DMS 273 (cell line): ENCODE measurements at regions not wholly inside any gene's neighbourhood (a gene's known extent, or its start where the extent isn't known, plus 50 kb on each side); places are given as distances from the start of the nearest gene placed in this dataset.

Experiments
- DNase-seq: peaks from one replicate; lab custom pipeline; 2025; ENCODE audit not compliant: unreplicated experiment; lab: John Stamatoyannopoulos, UW

DNA sequence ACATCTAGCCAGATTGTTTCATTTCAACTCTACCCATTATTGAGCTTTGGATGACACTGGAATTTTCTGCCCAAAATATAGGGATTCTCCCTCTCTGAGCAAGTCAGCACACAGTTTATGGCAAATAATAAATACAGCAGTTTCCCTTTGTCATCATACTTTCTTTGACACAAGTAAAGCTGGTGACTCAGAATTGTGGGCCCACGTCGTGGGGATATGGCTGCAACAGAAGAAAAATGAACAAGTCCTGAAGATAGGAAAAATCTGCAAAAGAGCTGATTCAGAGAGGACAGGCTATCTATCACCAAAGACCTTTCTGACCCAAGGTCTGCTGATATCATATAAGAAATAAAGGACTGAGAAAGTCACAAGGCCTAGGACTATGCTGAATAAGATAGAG, 236.3 kb upstream of the ZC3H12C start:
- DNase-seq: no peak

DNA sequence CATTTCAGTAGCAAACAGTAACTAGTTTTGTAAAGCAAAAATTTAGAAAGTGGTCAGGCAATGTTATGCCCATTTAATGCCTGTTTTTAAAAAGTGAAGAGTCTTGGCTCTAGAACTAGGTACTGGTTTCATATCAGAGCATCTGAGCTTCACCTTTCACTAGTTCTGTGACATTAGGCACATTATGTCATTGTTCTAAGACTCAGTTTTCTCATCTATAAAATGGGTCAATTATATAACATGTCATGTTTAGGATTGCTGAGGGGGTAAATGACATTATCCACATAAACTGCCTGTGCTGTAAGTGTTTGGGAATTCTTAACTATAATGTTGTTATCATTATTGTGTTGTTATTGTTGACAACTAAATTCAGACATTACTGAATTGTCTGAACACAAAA, 235.6 kb upstream of the ZC3H12C start:
- no peak for DNase-seq

DNA sequence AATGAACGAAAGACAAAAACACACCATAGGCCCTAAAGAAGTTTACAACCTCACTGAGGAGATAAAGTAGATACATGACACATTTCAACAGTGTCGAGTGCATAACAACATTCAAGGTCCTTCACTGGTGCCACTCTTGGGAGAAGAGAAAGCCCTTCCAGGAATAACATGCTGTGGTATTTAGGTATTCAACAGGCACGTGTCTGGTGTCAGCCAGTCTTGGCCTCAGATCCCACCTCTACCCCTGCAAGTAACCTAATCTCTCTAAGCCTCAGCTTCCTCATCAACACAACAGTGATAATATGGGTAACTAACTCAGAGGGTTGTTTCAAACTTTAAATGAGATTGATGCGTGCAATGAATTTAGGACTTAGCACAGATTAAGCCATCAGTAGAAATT, 235.0 kb upstream of the ZC3H12C start:
- no peak for DNase-seq

DNA sequence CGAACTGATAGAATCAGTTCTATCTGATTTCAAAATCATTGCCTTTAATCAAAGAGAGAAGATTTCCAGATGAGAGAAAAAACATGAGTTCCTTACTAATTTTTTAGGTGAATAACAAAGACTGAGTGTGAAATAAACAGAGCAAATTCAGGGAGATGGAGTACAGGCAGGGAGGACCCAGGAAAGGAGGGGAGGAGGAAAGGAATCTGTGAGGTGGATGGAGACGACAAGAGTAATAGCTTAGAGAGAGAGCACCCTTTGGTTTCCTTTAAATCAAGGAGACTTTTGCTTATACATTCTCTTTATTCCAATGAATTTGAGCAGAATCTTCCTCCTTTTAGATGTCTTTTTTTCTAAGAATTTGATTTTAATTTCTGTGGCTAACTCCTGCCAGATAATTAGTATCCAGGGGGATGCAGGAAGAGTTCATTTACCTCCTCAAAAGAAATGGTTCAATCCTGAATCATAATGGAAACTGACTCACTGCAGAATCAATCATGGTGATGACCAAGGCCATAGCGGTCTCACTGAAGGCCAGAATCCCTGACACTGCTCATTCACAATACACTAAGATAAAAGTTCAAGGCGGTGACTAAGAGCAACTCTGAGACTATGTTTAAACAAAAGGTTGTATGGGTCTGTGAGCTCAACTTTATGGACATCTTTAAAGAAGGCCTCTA, 234.0 kb upstream of the ZC3H12C start:
- no peak for DNase-seq

DNA sequence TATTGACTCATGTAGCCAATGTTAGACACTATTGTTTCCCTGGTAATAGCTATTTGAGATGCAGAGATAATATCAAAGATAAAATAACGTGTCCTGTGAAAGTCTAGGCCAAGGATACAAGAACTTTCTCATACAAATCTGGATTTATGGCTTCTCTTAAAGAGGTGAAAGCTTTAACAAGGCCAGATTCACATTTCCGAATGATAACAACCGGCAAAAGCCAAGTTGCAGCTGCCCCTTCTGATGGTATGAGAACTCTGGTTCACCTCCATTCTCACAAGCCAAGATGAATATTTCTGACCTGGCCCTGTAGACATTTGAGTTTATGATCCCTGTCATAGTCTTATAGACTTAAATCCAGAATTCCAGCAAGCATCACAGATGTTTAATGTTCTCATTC, 230.4 kb upstream of the ZC3H12C start:
- no peak for DNase-seq

DNA sequence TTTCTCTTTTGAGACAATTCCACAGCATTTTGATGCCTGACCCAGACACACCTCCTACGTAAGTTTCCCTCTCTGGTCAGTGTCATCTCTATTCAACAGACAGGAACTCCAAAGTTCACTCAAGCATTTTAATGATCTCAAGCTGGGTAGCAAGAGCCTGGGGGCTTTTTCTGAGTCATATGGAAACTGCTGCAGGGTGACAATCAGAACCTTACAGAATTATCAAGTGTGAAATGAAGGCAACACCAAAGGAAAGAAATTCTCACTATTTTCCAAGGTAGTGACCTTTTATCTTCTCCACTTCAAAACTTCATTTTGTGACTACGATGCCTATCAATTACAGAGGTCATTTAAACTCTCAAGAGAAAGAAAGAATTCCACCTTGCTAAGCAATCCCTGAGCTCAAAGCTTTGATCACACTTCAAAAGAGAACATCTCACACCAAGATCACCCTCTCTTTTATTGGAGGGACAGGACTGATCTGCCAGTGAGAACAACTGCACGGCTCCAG, 229.0 kb upstream of the ZC3H12C start:
- DNase-seq: no peak

DNA sequence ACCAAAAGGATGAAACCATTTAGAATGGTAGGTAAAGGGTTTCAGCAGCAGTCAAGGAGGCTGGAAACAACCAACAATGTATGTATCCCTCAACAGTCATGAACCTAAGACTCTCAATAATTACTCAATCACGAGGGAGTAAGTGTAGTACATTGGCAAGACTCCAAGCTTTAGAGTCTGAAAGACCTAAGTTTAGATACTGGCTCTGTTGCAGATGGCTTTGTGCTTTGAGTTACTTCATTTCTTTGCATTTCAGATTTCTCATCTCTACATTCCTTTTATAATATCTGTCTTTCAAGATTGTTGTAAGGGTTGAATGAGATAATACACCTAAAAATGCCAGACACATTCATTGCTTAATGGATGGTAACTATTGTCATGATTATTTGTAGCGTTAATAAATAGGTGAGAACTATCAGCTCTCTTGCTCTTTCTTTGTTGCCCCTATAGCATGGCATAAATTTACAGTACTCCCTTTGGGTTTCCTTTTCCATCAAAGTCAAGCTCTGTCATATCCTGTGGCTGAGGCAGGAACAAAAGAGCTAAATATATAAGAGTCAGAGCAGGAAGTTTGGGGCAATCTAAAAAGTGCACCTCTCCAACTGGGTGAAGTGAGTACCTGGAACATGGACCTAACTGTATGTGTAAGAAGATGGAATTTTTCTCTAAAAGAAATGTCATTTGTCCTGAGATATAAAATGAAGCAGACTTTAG, 228.2 kb upstream of the ZC3H12C start:
- DNase-seq: peak; percentile 7

DNA sequence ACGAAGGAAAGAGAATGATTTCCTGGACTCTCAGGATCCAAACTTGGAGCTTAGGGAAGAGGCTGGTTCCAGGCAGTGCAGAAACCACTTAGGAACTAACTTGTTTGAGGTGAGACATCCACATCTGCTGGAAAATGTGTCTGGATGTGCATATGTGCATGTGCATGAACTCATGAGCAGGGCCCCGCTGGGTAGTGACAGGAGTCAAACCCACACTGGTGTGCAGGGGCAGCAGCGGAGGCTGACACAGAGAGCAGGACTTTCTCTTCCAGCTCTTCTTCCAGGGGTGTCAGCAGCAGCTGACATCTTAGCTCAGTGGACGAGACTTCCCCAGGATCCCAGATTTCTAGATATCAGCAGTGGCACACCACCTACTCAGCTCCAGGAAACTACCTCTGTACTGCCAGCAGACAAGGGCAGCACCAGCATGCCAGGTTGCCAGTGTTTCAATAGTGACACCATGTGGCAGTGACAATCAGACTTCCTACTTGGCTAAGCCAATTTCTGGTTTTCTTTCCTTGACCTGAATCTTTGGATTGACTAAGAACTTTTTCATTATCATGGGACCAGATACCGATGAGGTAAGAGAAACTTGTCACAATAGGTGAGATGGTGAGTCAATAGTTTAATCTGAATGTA, 227.5 kb upstream of the ZC3H12C start:
- DNase-seq: peak; percentile 5

DNA sequence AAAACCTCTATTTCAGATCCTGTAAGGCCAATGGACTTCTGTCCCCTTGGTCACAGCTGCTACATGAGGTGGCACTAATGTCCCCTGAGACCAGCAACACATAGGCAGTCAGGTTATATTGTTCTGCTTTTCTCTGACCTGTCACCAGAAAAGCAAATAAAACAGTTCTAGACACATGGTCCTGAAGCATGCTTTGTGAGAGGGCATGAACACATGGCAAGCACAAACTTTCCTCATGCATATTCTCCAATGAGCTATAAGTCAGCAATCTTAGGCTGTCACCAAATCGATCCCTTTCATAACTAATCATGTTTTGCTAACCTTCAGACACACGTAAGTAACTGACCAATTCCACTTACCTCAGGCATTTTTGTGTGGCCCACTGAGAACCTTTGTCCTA, 225.4 kb upstream of the ZC3H12C start:
- DNase-seq: no peak

DNA sequence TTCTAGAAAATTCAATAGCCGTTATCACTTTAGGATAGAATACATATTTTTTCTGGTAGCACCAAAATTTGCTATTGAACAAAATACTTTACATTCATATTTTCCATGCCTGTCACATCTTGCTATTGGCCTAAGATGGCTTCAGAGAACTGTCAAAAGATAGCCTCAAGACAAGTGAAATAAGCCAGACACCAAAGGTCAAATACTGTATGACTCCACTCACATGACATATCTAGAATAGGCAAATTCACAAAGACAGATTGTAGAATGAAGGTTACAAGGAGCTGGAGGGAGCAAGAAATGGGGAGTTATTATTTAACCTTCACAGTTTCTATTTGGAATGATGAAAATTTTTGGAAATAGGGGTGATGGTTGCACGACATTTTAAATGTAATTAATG, 223.7 kb upstream of the ZC3H12C start:
- no peak for DNase-seq

DNA sequence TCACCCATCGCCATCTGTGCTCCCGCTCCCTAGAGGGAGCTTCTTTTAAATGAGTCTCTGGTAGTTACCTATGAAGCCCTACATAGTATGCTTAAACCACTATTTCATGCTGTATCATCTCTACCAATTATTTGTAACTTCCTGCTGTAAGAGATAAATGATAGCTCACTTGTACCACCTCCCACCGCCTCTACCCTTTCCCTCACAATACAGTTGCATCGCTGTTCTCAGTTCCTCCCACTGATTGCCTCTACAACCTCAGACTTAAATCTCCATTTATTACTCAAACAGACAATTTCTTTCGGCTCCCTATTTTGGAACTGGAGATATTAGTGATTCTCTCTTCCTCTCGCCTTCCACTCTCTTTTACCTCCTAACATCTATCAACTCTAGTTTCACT, 222.9 kb upstream of the ZC3H12C start:
- no peak for DNase-seq

DNA sequence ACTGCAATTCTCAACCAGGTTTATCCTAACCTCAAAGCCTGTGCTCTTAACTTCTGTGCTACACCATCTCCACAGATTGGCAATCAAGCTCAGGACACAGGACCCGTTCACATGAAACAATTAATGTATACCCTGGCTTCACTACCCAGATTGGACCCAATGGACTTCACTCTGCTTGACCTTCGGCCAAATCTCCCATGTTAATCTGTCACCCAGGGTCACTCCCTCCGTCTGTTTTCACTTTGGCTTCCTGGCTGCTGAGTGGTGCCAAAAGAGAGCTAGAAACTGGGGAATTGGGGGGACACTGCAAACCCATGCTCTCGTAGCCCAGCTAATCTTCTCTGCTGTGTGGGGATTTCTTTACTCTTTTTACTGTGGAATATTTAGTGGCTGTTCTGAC, 216.1 kb upstream of the ZC3H12C start:
- no peak for DNase-seq

DNA sequence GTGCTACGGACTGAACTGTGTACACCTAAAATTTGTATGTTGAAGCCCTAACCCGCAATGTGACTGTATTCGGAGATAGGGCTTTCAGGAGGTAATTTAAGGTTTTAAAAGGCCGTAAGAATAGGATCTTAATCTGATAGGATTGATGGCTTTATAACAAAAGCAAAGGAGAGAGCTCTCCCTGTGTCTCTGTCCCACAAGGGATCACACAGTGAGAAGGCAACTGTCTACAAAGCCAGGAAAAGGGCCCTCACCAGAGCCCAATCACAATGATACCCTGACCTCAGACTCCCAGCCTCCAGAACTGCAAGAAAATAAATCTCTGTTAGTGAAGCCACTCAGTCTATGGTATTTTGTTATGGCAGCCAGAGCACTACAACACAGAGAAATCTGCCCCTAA, 208.7 kb upstream of the ZC3H12C start:
- DNase-seq: no peak

DNA sequence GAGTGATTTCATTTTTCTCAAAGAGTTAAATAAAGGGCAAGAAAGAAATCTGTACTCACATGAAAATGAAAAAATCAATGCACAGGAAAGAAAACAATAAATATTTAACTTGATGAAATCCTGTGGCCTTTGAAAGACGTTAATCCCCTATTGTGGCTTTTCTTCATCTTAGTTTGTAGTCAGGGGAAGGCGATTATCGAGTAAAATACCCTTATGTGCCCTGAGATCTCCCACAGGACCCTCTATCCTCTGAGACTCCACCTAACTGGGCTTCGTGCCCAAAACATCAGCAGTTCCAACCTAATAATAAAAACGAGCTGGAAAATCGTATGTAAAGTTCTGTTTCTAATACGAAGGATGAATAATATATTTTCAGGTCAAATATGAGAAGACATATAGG, 208.2 kb upstream of the ZC3H12C start:
- no peak for DNase-seq

DNA sequence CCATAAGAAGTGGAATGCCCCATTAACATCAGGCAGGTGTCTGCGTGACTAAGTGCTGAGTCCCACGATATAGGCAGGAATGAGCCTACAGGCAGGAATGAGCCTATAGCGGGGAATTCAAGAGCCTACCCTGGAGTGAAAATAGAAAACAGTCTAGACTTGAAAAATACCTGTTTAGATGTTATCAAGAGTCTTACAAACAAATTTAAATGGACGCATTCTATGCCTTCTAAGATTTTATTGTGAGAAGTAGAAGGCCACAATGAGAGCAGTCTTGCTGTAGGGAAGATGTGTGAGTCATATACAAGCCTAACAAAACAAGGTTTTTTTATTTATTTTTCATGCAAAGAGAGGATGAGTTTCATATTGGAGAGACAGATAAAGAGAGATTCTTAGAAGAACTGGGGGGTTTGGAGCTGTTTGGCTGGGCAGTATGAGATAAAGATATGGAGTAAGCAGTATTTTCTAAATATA, 200.8 kb upstream of the ZC3H12C start:
- DNase-seq: no peak

DNA sequence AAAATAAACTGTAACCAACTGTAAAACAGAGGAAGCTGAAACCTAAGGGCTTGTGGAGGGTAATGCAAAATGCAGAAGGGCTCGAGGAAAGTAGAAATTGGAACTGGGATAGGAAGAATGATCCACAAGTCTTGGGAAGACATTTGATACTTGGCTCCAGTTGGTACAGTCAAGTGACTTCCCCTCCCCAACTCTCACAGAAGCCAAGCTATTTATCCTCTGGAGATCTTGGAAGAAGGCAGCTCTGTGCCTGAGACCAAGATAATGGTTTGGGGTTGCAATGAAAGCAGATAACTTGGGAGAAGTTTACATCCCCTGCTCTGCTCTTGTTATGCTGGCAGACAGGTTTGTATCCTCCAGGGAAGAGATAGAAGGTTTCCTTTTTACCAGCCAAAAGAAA, 198.9 kb upstream of the ZC3H12C start:
- no peak for DNase-seq

DNA sequence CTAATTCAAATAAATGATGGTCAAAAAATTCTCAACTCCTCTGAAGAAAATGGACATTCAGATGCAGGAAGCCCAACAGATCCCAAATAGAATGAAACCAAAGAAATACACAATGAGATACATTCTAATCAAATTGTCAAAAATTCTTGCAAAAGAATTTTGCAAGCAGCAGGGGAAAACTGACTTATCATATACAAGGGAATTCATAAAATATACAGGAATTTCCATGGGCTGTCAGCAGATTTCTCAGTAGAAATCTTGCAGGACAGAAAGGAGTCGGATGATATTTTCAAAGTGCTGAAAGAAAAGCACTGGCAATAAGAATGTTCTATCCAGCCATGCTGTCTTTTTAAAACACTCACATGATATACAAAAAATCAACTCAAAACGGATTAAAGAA, 194.6 kb upstream of the ZC3H12C start:
- no peak for DNase-seq

DNA sequence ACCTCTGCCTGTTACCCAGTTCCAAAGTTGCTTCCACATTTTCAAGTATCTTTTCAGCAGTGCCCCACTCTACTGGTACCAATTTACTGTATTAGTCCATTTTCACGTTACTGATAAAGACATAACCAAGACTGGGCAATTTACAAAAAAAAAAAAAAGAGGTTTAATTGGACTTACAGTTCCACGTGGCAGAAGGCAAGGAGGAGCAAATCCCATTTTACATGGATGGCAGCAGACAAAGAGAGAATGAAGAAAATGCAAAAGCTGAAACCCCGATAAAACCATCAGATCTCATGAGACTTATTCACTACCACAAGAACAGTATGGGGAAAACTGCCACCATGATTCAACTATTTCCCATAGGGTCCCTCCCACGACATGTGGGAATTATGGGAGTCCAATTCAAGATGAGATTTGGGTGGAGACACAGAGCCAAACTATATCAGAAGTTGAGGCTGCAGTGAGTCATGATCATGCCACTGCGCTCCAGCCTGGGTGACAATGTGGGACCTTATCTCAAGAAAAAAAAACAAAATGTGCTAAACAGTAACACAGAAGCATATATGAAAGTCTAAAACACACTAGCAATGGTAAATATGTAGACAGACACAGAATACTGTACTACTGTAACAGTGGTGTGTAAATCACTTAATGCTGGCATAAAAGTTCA, 190.3 kb upstream of the ZC3H12C start:
- no peak for DNase-seq

DNA sequence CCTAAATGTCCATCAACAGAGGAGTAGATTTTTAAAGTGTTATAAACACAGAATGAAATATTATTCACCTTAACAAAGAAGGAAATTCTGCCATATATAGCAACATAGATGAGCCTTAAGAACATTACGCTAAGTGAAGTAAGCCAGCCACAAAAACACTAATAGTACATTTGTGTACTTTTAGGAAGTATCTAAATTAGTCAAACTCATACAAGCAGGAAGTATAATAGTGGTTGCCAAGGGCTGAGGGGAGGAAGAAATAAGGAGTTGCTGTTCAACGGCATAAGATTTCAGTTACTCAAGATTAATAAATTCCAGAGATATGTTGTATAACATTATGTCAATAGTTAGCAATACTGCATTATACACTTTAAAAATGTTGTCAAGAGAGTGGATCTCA, 181.7 kb upstream of the ZC3H12C start:
- no peak for DNase-seq

DNA sequence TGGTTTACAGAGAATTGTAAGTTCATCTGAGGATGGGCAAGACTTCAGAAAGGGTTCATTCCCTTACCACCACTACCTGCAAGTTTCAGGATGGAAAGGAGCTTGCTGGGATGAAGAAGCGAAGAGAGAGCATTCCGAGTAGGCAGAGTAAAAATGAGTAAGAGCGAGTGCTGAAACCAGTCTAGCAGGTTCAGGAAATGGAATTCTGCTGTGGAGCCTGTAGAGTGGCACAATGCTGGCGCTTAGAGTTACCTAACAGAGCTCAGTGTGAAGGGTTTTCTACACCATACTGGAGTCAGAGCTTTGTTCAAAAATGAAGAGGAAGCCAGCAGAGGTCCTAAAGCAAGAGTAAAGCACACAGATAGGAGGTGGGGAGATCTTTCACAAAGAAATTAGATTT, 179.2 kb upstream of the ZC3H12C start:
- no peak for DNase-seq

DNA sequence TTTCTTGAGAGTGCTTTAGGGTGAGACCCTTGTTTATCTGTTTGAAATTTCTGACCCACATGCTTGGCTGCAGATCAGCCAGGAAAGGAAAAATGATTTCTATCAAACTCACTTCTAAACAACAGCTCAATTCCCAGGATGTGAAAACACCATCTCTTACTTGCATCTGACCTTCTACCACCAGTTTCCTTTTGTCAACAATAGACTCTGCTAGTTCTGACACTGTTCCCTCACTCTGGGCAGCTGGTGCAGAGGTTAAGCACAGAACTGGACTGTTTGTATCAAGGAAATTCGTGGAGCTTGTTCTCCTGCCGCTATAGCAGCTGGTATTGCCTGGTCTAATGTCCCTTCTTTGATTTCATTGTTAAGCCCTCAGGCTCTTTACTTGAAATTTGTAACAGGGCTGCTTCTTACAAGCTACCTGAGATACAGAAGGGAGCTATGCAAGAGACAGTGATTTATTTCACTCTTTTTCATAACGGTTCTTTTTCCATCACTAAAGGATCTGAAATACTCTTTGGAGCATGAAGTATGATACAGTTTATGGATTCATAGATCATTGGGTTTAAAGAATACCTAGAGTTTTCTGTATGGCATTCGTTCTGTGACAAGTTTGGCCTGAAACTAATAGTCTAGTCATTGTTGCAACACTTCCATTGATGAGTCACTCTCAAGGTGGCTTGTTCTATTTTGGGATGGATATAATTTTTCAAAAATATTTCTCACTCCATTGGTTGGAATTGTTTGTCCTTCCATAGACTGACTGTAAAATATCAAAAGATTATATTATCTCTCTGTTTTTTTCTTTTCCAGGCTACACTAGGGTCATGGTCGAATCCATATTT, 178.2 kb upstream of the ZC3H12C start:
- DNase-seq: no peak
